ENCODE measurements at regions not wholly inside any gene's neighbourhood (a gene's known extent, or its start where the extent isn't known, plus 50 kb on each side); places are given as distances from the start of the nearest gene placed in this dataset.

DNA sequence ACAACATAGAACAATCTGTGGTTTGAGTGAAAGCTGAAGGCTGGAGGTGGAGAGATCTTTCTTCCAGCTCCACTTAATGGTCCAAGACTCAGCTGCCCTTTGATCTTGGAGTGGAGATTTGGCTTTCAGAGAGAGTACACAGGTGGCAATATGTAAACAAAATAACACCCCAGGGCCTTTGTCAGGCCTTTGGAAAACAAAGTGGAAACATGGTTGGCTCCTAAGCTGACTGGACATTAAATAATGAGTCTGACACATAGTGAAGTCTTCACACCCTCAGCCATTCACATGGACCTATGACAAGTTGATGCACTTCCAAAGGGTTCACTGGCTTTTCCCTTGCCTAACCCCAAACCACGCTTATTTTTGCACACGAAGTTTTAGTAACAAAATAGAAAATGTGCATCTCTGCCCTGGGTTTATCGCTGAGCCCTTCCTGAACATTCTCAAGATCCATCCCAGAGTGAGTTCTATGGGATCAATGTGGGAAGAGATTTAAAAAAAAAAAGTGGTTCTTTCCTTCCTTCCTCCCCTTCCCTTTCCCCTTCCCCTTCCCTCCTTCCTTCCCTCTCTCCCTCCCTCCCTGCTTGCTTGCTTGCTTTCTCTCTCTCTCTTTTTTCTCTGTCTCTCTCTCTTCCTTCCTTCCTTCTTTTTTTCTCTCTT is 201.3 kb upstream of the NT5C1B start:
- TF ChIP-seq, protein P1, sequence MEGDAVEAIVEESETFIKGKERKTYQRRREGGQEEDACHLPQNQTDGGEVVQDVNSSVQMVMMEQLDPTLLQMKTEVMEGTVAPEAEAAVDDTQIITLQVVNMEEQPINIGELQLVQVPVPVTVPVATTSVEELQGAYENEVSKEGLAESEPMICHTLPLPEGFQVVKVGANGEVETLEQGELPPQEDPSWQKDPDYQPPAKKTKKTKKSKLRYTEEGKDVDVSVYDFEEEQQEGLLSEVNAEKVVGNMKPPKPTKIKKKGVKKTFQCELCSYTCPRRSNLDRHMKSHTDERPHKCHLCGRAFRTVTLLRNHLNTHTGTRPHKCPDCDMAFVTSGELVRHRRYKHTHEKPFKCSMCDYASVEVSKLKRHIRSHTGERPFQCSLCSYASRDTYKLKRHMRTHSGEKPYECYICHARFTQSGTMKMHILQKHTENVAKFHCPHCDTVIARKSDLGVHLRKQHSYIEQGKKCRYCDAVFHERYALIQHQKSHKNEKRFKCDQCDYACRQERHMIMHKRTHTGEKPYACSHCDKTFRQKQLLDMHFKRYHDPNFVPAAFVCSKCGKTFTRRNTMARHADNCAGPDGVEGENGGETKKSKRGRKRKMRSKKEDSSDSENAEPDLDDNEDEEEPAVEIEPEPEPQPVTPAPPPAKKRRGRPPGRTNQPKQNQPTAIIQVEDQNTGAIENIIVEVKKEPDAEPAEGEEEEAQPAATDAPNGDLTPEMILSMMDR (IDR thresholded peaks at IDR 0.05) = no peak
- TF ChIP-seq POLR2A (IDR thresholded peaks at IDR 0.05) = no peak

Measured in heart left ventricle (tissue), 13 donors.